ENCODE measurements at regions not wholly inside any gene's neighbourhood (a gene's known extent, or its start where the extent isn't known, plus 50 kb on each side); places are given as distances from the start of the nearest gene placed in this dataset.

DNA sequence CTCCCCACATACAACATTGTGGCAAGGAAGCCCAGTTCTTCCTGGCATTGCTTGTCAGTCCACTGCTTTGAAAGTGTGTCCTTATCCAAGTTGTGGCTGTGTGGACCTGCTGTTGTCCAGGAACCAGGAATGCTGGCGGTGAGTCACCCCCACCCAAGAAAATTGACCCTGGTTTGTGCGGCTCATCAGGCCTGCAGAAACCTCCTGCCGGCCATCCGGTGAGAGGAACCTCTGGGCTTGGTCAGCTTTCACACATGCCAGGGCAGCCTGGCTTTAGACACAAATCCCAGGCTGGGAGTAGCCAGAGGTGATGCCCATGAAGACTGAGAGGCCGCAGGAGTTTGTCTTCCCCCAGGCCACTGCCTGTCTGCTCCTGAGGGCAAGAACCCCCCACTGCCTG, 223.6 kb downstream of the TTLL2 start:
- intact Hi-C loops (cut with DNase I): no loop called here
- Histone ChIP-seq H3K27me3 (no peaks in the 10 kb centered on the region), H3K36me3 (no peaks in the 10 kb centered on the region), H3K27ac (no peak overlapping the region), H3K4me1 (no peaks in the 10 kb centered on the region), H3K9me3 (no peaks in the 10 kb centered on the region), H3K4me3 (no peak overlapping the region), H3K9ac (ENCODE audit: low read depth in 2 of 2, low read length in 2 of 2) (no peak overlapping the region)
- no peak for DNase-seq
- no peak for TF ChIP-seq CTCF (IDR thresholded peaks at IDR 0.05)

DNA sequence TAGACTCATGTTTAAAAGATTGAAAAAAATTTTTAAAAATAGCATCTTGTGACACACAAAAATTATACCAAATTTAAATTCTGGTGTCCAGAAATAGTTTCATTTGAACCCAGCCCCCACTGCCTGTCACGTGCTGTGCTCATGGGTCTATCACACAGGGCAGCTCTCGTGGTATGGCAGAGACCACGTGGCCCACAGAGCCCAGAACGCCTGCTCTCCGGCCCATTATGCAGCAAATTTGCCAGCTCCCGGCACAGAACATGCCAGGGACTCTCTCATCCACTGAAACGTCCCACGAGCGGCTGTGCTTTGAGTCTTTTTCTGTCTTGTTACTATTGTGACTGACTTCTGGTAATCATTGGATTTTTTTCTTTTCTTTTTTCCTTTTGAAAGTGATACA, 224.3 kb downstream of the TTLL2 start:
- no peak for DNase-seq
- no peaks in the 10 kb centered on the region for H3K4me1 ChIP-seq
- no peaks in the 10 kb centered on the region for H3K27me3 ChIP-seq
- H3K27ac ChIP-seq: no peak overlapping the region
- no peaks in the 10 kb centered on the region for H3K9me3 ChIP-seq
- TF ChIP-seq CTCF (IDR thresholded peaks at IDR 0.05): no peak
- intact Hi-C loops (cut with DNase I): no loop called here
- no peaks in the 10 kb centered on the region for H3K36me3 ChIP-seq
- no peak overlapping the region for H3K4me3 ChIP-seq
- no peak overlapping the region for H3K9ac ChIP-seq (ENCODE audit: low read depth in 2 of 2, low read length in 2 of 2)

- no peaks in the 10 kb centered on the region for H3K36me3 ChIP-seq
- no peaks in the 10 kb centered on the region for H3K4me1 ChIP-seq
- H3K4me3 ChIP-seq: no peak overlapping the region
- no peaks in the 10 kb centered on the region for H3K27me3 ChIP-seq
- intact Hi-C loops (cut with DNase I): no loop called here
- no peak overlapping the region for H3K27ac ChIP-seq
- H3K9ac ChIP-seq (ENCODE audit: low read depth in 2 of 2, low read length in 2 of 2): no peak overlapping the region
- H3K9me3 ChIP-seq: no peaks in the 10 kb centered on the region
- DNase-seq: peak; percentile 59
- no peak for TF ChIP-seq CTCF (IDR thresholded peaks at IDR 0.05)
Measured at GRCh38 chr6:167550941-167551627, 226.2 kb downstream of the TTLL2 start.

GRCh38 chr6:167551628-167552257, 226.9 kb downstream of the TTLL2 start:
- TF ChIP-seq CTCF (IDR thresholded peaks at IDR 0.05): no peak
- DNase-seq: no peak
- no peaks in the 10 kb centered on the region for H3K27me3 ChIP-seq
- H3K4me3 ChIP-seq: no peak overlapping the region
- no peaks in the 10 kb centered on the region for H3K36me3 ChIP-seq
- H3K4me1 ChIP-seq: no peaks in the 10 kb centered on the region
- no peaks in the 10 kb centered on the region for H3K9me3 ChIP-seq
- no peak overlapping the region for H3K27ac ChIP-seq
- intact Hi-C loops (cut with DNase I): no loop called here
- H3K9ac ChIP-seq (ENCODE audit: low read depth in 2 of 2, low read length in 2 of 2): no peak overlapping the region

DNA sequence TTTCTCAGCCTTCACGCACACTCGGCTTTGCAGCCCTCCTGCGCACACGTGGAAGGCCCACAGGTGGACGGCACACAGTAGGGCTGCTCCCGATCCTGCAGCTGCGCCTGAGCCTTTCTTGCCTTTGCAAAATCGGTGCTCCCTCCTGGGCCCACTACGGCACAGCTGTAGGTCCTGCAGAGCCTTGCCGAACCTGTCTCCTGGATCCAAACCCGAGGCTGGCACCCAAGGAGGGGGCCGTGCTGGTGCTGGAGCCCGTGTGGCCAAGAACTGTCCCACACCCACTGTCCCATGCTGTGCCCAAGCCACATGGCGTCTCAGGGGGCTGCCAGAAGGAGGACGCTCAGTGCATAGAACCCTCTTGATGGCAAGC, 227.4 kb downstream of the TTLL2 start:
- Histone ChIP-seq H3K27me3 (no peaks in the 10 kb centered on the region), H3K4me1 (no peaks in the 10 kb centered on the region), H3K4me3 (no peak overlapping the region), H3K9me3 (no peaks in the 10 kb centered on the region), H3K36me3 (no peaks in the 10 kb centered on the region), H3K9ac (ENCODE audit: low read depth in 2 of 2, low read length in 2 of 2) (no peak overlapping the region), H3K27ac (no peak overlapping the region)
- intact Hi-C loops (cut with DNase I): no loop called here
- no peak for TF ChIP-seq CTCF (IDR thresholded peaks at IDR 0.05)
- DNase-seq: no peak

Measured in colonic mucosa (tissue), 4 donors.